ENCODE measurements at regions not wholly inside any gene's neighbourhood (a gene's known extent, or its start where the extent isn't known, plus 50 kb on each side); places are given as distances from the start of the nearest gene placed in this dataset.

DNA sequence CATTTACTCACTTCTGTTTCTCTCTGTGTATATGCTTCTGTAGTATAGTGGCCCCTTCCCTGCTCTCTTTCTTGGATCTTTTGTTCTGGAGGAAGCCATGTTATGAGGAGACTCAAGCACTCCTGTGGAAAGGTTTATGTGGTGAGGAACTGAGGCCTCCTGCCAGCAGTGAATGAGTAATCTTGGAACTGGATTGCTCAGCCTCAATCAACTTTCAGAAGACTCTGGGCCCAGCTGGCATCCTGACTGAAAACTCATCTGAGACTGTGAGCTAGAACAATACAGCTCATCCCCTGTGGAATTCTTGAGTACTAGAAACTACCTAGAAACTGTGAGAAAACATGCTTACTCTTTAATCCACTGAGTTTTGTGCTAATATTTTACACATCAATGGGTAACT, 133.1 kb upstream of the ZKSCAN2 start:
- H3K27me3 ChIP-seq, result no peaks in the 10 kb centered on the region
- no peak overlapping the region for H3K4me3 ChIP-seq
- TF ChIP-seq POLR2A (IDR thresholded peaks at IDR 0.05) (no peak), POLR2AphosphoS5 (IDR thresholded peaks at IDR 0.05) (no peak)
- TF ChIP-seq, protein P1, sequence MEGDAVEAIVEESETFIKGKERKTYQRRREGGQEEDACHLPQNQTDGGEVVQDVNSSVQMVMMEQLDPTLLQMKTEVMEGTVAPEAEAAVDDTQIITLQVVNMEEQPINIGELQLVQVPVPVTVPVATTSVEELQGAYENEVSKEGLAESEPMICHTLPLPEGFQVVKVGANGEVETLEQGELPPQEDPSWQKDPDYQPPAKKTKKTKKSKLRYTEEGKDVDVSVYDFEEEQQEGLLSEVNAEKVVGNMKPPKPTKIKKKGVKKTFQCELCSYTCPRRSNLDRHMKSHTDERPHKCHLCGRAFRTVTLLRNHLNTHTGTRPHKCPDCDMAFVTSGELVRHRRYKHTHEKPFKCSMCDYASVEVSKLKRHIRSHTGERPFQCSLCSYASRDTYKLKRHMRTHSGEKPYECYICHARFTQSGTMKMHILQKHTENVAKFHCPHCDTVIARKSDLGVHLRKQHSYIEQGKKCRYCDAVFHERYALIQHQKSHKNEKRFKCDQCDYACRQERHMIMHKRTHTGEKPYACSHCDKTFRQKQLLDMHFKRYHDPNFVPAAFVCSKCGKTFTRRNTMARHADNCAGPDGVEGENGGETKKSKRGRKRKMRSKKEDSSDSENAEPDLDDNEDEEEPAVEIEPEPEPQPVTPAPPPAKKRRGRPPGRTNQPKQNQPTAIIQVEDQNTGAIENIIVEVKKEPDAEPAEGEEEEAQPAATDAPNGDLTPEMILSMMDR (IDR thresholded peaks at IDR 0.05), result no peak
- H3K27ac ChIP-seq, result no peak overlapping the region
- DNase-seq (ENCODE audit: low spot score in 2 of 2), result no peak
- H3K36me3 ChIP-seq, result no peaks in the 10 kb centered on the region
- H3K4me1 ChIP-seq, result no peaks in the 10 kb centered on the region
- intact Hi-C loops (cut with DNase I; ENCODE audit: low total_unique reads), result no loop called here
- peaks cover 4 to 7% of the 10 kb centered on the region in 2 donors for H3K9me3 ChIP-seq

DNA sequence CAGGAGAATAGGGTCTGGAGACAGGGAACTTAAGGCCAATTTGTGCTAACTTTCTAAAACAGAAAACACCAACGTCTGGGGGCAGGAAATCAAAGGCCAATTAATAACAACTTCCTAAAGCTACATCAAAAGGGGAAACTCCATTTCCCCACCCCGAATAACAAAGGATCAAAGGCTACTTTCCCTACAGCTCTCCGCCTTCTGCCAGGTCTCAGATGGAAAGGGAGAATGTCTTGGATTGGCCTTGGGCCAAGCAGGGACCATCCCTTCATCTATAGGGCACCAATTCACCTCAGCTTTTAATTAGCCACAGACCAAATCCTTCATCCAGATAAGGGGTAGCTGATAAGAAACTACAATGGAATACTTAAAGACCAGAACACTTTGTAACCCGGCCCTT, 116.9 kb upstream of the ZKSCAN2 start:
- TF ChIP-seq POLR2AphosphoS5 (IDR thresholded peaks at IDR 0.05) (no peak), POLR2A (IDR thresholded peaks at IDR 0.05) (no peak)
- TF ChIP-seq, protein P1 (IDR thresholded peaks at IDR 0.05), result no peak
- H3K27ac ChIP-seq, result no peak overlapping the region
- H3K27me3 ChIP-seq, result no peaks in the 10 kb centered on the region
- H3K9me3 ChIP-seq, result peaks cover 0 to 2% of the 10 kb centered on the region in 2 donors
- H3K4me1 ChIP-seq, result no peaks in the 10 kb centered on the region
- H3K36me3 ChIP-seq, result no peaks in the 10 kb centered on the region
- no peak for DNase-seq (ENCODE audit: low spot score in 2 of 2)
- intact Hi-C loops (cut with DNase I; ENCODE audit: low total_unique reads), result no loop called here
- H3K4me3 ChIP-seq, result no peak overlapping the region

DNA sequence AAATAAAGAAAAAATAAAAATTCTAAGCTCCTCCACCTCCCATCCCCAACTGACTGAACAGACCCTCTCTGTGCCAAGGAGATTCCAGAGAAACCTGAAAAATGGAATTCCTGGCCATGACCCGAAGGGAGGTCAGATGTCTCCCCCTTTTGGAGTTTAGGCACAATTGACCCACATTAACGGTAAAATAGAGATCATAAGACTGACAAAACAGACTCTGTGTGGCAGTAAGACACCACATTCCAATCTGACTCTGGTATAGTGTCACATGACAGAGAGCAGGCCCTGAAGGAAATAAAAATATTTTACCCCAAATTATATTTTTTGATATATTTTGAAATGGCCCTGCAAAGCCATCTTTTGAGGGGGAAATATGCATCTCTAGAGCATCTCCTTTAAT, 115.1 kb upstream of the ZKSCAN2 start:
- H3K27ac ChIP-seq, result no peak overlapping the region
- H3K4me3 ChIP-seq, result no peak overlapping the region
- H3K9me3 ChIP-seq, result no peaks in the 10 kb centered on the region
- TF ChIP-seq, protein P1 (IDR thresholded peaks at IDR 0.05), result no peak
- no peak for TF ChIP-seq POLR2AphosphoS5 (IDR thresholded peaks at IDR 0.05)
- TF ChIP-seq POLR2A (IDR thresholded peaks at IDR 0.05), result no peak
- intact Hi-C loops (cut with DNase I; ENCODE audit: low total_unique reads), result no loop called here
- no peak for DNase-seq (ENCODE audit: low spot score in 2 of 2)
- H3K27me3 ChIP-seq, result no peaks in the 10 kb centered on the region
- no peaks in the 10 kb centered on the region for H3K36me3 ChIP-seq
- H3K4me1 ChIP-seq, result no peaks in the 10 kb centered on the region

DNA sequence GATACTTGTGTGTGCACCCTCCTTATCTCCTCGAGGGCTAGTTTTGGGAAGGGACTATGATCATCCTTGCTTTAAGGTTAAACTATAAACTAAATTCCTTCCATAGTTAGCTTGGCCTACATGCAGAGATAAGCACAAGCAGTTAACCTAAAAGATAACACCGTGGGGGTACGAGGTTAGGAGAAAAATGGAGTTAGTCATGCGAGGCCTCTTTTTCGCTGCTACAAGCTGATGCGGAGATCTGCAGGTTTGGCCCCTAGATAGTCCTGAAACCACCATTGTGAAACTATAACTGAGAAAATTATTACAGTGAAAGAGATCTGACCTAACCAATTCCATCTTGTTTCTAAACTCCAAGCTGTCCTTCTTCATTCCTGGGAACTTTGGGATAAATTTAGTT, 113.7 kb upstream of the ZKSCAN2 start:
- H3K27me3 ChIP-seq, result no peaks in the 10 kb centered on the region
- H3K9me3 ChIP-seq, result no peaks in the 10 kb centered on the region
- intact Hi-C loops (cut with DNase I; ENCODE audit: low total_unique reads), result no loop called here
- no peak overlapping the region for H3K27ac ChIP-seq
- no peak overlapping the region for H3K4me3 ChIP-seq
- H3K4me1 ChIP-seq, result no peaks in the 10 kb centered on the region
- no peaks in the 10 kb centered on the region for H3K36me3 ChIP-seq
- no peak for DNase-seq (ENCODE audit: low spot score in 2 of 2)
- TF ChIP-seq POLR2A (IDR thresholded peaks at IDR 0.05), result no peak
- TF ChIP-seq, protein P1 (IDR thresholded peaks at IDR 0.05), result no peak
- no peak for TF ChIP-seq POLR2AphosphoS5 (IDR thresholded peaks at IDR 0.05)

DNA sequence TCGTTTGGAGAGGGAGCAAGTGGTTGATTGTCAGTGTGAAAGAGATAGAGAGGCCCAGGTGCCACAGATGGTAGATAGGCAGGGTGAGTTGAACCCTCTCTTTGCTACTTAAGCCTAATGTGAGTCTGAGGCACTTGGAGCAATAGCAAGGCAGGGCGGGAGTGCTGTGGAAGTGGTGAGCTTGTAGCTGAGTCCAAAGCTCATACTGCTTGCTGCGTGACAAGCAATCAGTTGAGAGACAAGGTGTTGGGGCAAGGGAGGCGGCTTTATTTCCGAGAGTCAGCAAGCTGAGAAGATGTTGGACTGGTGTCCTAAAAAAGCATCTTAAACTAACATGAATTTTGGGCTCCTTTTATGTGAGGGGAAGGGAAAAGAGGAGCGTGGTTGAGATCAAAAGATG, 112.9 kb upstream of the ZKSCAN2 start:
- DNase-seq (ENCODE audit: low spot score in 2 of 2), result no peak
- Histone ChIP-seq H3K4me3 (no peak overlapping the region), H3K4me1 (no peaks in the 10 kb centered on the region), H3K27ac (no peak overlapping the region), H3K36me3 (no peaks in the 10 kb centered on the region), H3K27me3 (no peaks in the 10 kb centered on the region), H3K9me3 (no peaks in the 10 kb centered on the region)
- TF ChIP-seq POLR2AphosphoS5 (IDR thresholded peaks at IDR 0.05), result no peak
- TF ChIP-seq POLR2A (IDR thresholded peaks at IDR 0.05), result no peak
- TF ChIP-seq, protein P1 (IDR thresholded peaks at IDR 0.05), result no peak
- intact Hi-C loops (cut with DNase I; ENCODE audit: low total_unique reads), result no loop called here
